HEK293T (cell line): ENCODE measurements at regions not wholly inside any gene's neighbourhood (a gene's known extent, or its start where the extent isn't known, plus 50 kb on each side); places are given as distances from the start of the nearest gene placed in this dataset.

ENCODE experiments used
- CTBP1 ChIP-seq: fragments of 450-650 bp; IDR thresholded peaks from 2 replicates; pipeline ENCODE4 v1.6.1; 2016; ENCODE audit warnings: borderline replicate concordance
- FOXA1 ChIP-seq: fragments of 450-650 bp; IDR thresholded peaks from 2 replicates; pipeline ENCODE4 v1.6.1; 2016; ENCODE audit warnings: mild to moderate bottlenecking
- FOXK2 ChIP-seq: fragments of 450-650 bp; IDR thresholded peaks from 2 replicates; pipeline ENCODE4 v1.6.1; 2016; ENCODE audit warnings: mild to moderate bottlenecking
- FOXM1 ChIP-seq: fragments of 450-650 bp; IDR thresholded peaks from 2 replicates; pipeline ENCODE4 v1.6.1; 2017; ENCODE audit warnings: mild to moderate bottlenecking, borderline replicate concordance
- SP1 ChIP-seq: fragments of 450-650 bp; IDR thresholded peaks from 2 replicates; pipeline ENCODE4 v1.6.1; 2017

DNA sequence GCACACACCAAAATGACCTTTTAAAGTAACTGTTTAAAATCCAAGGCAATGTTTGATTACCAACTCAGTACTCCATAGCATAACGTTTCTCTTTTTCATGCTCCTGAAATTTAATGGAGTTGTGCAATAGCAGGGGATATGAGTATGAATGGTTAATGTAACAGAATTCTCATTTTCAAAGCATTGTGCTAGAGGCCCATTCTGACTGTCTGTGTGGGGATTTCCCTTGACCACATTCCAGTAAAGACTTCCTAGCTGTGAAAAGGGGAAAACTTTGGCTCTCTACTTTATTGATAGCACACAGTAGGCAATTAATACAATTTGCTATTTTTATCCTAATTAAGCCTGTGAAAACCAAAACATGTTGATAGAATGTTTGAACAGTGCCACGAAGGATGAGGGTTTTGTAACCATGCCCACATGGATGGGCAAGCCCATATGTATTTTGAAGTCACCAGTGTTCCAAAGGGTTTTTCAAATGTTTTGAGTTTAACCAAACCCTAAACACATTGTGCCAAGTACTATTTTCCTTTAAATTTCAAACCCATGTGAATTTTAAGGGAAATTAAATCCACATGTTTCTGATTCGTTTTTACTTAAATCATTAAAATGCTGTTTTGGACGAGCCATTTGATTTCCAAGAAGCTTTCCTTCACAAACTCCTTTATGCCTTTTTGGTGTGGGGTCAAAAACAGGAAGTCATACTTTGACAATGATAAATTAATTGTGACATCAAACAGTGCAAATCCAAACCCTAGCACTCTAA is 261.2 kb downstream of the SHOX2 start:
- TF ChIP-seq FOXA1: no peak
- TF ChIP-seq SP1: no peak
- no peak for TF ChIP-seq CTBP1
- no peak for TF ChIP-seq FOXK2
- no peak for TF ChIP-seq FOXM1
